ENCODE measurements at regions not wholly inside any gene's neighbourhood (a gene's known extent, or its start where the extent isn't known, plus 50 kb on each side); places are given as distances from the start of the nearest gene placed in this dataset.

- Histone ChIP-seq H3K9me3 (ENCODE audit: low read length) (no peaks in the 10 kb centered on the region), H3K79me2 (replicated peaks; ENCODE audit: insufficient read depth, low read length) (no peaks in the 10 kb centered on the region), H4K20me1 (ENCODE audit: insufficient read depth) (no peaks in the 10 kb centered on the region), H3K9ac (ENCODE audit: low read length) (no peak overlapping the region), H3K9me2 (ENCODE audit: insufficient read depth, low read length) (no peaks in the 10 kb centered on the region), H2AFZ (ENCODE audit: low read depth, low read length) (no peak overlapping the region), H3K27me3 (ENCODE audit: insufficient read depth, low read depth, low read length) (no peaks in the 10 kb centered on the region), H3K27ac (ENCODE audit: low read length) (no peak overlapping the region), H3K36me3 (ENCODE audit: insufficient read depth, low read length) (no peaks in the 10 kb centered on the region), H3K4me2 (ENCODE audit: low read length) (no peak overlapping the region), H3F3A (ENCODE audit: insufficient read depth, low read length, poor library complexity, severe bottlenecking) (no peaks in the 10 kb centered on the region), H3K4me3 (ENCODE audit: low read length) (no peak overlapping the region)
- TF ChIP-seq EP300 (conservative IDR thresholded peaks at IDR 0.05; ENCODE audit: poor library complexity, severe bottlenecking) (no peak), POLR2AphosphoS5 (IDR thresholded peaks at IDR 0.05) (no peak), TAF1 (IDR thresholded peaks at IDR 0.05; ENCODE audit: low read depth) (no peak)
These were observed 185.5 kb downstream of the HSD17B3 start for GRCh38 chr9:96116275-96117064.

DNA sequence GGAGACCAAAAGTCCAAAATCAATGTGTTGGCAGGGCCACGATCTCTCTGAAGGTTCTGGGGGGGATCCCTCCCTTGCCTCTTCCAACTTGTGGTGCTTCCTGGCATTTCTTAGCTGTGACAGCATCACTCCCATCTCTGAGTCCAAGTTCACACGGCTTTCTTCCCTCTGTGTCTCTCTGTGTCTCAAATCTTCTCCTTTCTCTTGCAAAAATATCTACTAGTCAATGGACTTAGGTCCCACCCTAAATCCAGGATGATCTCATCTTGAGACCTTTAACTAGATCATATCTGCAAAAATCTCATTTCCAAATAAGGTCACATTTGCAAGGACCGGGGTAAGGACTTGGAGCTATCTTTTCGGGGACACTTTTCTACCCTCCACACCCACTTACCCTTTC is 186.1 kb downstream of the HSD17B3 start:
- Histone ChIP-seq H3K4me2 (ENCODE audit: low read length) (no peak overlapping the region), H3K79me2 (replicated peaks; ENCODE audit: insufficient read depth, low read length) (no peaks in the 10 kb centered on the region), H3K9me3 (ENCODE audit: low read length) (no peaks in the 10 kb centered on the region), H3K9ac (ENCODE audit: low read length) (no peak overlapping the region), H4K20me1 (ENCODE audit: insufficient read depth) (no peaks in the 10 kb centered on the region), H3F3A (ENCODE audit: insufficient read depth, low read length, poor library complexity, severe bottlenecking) (no peaks in the 10 kb centered on the region), H3K4me3 (ENCODE audit: low read length) (no peak overlapping the region), H3K9me2 (ENCODE audit: insufficient read depth, low read length) (no peaks in the 10 kb centered on the region), H3K27me3 (ENCODE audit: insufficient read depth, low read depth, low read length) (no peaks in the 10 kb centered on the region), H3K36me3 (ENCODE audit: insufficient read depth, low read length) (no peaks in the 10 kb centered on the region), H2AFZ (ENCODE audit: low read depth, low read length) (no peak overlapping the region), H3K27ac (ENCODE audit: low read length) (no peak overlapping the region)
- TF ChIP-seq TAF1 (IDR thresholded peaks at IDR 0.05; ENCODE audit: low read depth) (no peak), POLR2AphosphoS5 (IDR thresholded peaks at IDR 0.05) (no peak), RAD21 (conservative IDR thresholded peaks at IDR 0.05) (no peak), EP300 (conservative IDR thresholded peaks at IDR 0.05; ENCODE audit: poor library complexity, severe bottlenecking) (no peak), EZH2 (IDR thresholded peaks at IDR 0.05; ENCODE audit: borderline replicate concordance, insufficient read depth, low read length, poor library complexity, severe bottlenecking) (no peak), REST (IDR thresholded peaks at IDR 0.05; ENCODE audit: borderline replicate concordance) (no peak), SMC3 (conservative IDR thresholded peaks at IDR 0.05; ENCODE audit: poor library complexity) (no peak), CTCF (IDR thresholded peaks at IDR 0.05; ENCODE audit: poor library complexity, severe bottlenecking) (no peak), MXI1 (conservative IDR thresholded peaks at IDR 0.05; ENCODE audit: poor library complexity, severe bottlenecking) (no peak)

Measured in neural cell (in vitro differentiated cells).